NCI-H2196 (cell line): ENCODE measurements at regions not wholly inside any gene's neighbourhood (a gene's known extent, or its start where the extent isn't known, plus 50 kb on each side); places are given as distances from the start of the nearest gene placed in this dataset.

Experiments used
- DNase-seq: peaks from one replicate; lab custom pipeline; 2025; ENCODE audit not compliant: unreplicated experiment; lab: John Stamatoyannopoulos, UW

DNA sequence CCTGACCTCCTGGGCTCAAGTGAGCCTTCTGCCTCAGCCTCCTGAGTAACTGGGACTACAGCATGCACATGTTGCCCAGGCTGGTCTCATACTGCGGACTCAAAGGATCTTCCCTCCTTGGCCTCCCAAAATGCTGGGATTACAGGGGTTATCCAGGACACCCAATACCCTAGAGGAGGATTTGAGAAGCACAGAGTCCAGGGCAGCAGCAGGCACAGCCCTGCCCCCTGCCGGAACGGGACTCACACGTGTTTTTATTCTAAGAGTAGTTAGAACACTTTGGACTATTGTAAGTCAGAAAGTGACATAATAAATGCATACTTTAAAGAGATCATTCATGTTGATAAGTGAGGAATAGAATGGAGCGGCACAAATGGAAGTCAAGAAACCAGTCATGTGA is 80.2 kb downstream of the C6orf118 start:
- no peak for DNase-seq

DNA sequence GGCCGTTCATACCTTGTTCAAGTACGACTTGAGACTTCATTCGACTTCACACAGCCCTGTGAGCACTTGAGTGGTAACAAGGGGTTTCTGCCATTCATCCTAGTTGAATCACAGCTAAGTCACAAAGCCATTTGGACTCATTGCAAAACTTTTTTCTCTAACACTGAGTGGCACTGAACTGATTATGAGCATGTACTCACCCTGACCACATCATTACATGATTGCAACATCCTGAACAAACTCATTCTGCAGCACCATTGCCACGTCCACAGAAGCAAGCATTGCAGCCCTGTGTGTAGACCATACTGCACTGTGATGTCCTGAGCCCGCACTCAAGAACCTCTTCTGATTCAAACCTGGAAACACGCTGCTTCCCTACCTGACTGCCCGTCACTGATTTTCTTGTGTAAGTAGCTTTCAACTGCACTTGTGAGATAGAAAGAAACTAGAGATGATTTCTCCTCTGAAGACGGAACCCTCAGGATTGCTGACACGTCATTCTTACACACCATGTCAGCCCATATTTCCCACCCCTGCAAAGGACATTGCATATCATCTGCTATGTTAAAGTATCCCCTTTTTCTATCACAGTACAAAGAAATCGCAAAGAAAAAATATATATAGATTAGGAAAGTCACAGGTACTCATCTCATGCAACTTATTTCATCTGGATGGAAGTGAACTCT is 81.6 kb downstream of the C6orf118 start:
- DNase-seq = no peak

DNA sequence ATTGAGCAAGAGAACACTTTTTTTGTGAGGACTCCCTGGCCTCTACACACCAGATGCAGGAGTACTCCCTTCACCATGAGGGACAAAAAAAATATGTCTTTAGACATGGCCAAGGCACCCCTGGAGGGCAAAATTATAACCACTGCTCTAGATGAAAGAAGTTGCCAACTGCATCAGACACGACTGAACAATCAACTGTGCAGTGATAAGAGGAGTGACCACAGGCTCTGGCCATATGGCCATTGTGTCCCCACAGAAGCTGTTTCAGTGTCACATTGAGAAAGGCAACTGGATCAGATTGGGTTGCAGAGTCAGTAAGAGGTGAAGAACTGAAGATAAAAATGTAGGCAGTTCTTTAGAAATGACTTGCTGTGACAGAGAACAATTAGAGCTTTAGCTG is 85.7 kb downstream of the C6orf118 start:
- no peak for DNase-seq

DNA sequence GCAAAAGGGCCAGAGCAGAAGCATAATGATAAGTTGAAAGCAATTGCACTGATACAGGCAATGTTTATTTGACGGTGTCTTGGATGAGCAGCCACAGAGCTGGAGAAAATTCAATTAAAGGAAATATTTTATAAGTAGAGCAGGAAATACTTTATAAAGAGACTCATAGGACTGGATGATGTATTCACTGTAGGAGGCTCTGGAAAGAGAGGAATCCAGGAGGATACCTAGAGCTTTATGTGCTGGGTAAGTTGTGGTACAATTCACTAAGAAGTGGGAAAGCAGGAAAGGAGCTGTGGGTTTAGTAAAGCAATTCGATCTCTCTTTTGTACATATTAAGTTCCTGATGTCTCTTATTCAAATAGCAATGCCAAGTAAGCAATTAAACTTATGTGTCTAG is 86.3 kb downstream of the C6orf118 start:
- DNase-seq = no peak

DNA sequence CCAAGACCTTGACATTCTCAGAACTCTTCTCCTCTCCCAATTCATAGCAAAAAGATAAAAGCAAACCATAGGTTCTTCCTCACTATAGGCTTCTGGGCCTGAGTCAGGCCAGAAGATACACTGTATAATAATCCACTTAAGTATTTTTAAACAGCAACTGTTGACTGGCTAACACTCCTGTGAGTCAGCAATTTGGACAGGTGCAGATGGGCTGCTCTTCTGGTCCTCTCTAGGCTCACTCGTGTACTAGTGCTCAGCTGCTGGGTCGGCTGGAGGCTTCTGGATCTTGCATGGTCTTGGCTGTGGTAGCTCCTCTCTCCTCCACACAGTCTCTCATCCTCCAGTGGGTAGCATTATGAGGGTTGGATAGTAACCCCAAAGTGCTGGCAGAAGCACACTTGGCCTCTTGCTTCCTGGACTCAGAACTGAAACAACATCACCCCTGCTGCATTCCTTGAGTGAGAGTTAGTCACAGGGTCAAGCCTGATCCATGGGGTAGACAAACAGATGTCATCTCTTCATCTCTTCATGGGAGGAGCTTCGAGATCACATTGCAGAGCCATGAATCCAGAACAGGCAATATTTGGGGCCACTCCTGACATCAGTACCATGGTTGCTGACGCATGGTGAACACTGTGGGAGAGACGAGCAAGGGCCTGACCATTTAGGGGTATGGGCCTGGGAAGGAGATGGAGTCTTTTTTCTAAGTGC is 86.9 kb downstream of the C6orf118 start:
- no peak for DNase-seq

DNA sequence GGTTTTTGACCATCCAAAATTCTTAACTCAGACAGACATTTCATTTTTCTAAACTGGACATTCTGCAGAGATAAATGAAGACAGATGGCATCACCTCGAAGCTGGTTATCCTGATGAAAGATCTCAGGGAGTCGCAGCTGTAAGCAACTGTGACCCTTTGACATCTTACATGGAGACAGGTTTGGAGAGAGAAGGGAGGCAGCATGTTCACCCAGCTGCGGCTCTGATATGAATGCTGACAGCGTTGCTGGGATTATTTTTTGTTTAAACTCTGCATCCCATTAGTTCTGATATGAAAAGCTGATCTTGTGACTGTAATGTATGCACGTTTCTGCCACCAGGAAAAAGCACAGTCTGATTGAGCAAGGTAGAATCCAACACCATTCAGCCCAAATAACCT is 89.4 kb downstream of the C6orf118 start:
- DNase-seq = no peak

DNA sequence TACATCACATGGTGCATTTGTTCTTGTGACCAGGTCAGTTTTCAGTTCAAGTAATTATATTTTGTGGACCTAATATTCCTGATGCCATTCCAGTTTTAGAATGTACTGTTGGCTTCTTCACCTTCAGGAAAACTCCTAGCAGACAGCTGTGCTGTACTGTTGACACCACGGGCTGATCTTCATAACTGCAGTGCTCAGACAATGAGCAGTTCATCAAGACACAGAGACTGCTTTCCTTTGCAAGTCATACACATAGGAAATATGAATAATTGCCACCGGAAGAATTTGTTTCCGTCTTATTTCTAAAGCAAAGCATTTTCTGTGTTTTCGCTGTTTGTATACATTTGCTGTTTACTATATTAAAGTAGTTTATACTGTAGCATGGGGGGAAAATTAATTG is 89.8 kb downstream of the C6orf118 start:
- DNase-seq = no peak

DNA sequence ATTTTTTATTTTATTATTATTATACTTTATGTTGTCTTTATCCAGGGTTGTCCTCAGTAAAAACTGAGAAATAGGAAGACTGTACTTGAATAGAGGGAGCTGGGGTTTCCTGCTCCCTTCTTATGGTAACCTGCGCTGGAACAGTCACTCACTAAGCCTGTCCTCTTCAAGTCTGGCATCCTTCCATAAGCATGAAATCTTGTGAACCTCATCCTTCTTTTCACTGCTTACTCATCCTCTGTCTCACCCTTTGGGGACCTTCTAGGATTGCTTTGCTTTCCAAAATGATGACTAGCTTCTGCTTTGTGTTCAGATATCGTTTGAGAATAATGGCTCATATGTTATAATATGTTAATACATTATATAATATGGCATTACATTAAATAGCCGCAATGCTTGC is 90.6 kb downstream of the C6orf118 start:
- DNase-seq = no peak

DNA sequence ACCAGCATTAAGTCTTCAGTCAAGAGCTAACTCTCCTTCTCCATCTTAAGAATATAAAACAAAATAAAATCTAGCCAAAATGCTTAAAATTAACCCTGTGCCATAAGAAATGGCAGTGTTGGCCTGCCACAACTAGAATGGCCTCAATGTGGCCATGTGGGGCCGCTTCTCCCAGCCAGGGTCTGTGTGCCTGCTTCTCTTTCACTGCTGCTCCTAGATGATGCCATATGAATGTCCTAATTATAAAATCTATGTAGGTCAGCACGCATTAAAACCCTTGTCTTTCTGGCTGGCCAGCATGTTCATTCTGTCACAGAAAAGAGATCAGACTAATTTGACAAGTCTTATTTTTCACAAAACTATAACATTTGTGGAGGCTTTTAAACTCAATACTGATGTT is 102.6 kb downstream of the C6orf118 start:
- no peak for DNase-seq

DNA sequence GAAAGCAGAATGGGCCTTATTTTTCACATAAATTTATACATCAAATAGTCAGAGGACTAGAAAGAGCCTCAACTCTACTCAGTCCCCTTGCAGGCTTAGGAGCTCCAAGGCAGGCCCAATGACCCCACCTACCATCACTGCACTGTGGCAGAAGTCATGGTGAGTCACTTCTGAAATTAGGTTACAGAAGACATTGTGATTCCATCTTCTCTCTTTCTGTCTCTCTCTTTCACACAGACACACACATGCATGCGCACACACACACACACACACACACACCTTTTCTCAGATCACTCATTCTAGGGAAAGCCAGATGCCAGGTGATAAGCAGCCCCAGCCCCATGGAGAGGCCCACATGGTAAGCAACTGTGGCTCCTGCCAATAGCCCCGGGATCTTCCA is 103.8 kb downstream of the C6orf118 start:
- DNase-seq = no peak

DNA sequence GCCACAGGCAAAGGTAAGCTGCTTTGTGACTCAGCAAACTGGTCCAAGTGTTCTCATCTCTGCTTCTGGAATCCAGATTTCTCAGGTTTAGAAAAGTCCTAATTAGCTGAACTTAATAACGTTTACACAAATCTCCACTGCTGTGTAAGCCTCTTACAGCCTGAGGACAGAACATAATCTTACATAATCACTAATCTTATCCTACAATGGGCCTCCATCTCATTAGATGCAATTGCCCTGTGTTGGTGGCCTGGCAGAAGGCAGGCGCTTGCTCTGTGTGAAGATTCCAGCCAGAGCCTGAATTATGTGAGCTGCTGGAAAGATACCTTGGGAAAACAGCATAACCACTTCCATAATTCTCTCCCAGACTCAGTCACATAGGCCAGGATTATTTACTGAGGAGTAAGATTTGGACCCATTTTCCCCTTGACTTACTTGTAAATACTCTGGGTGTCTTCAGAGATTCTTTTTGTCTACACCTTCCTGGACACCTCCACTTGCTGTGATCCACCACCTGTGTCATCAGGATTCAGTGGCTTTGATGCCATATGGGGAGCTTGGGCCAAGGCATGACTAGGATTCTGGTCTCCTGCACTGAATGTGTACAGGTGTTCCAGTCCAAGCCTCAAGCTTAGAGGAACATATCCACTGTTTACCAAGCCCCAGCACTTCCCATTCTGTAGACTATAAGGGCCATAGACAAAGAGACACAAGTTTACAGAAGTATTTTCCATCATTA is 104.4 kb downstream of the C6orf118 start:
- DNase-seq = no peak

DNA sequence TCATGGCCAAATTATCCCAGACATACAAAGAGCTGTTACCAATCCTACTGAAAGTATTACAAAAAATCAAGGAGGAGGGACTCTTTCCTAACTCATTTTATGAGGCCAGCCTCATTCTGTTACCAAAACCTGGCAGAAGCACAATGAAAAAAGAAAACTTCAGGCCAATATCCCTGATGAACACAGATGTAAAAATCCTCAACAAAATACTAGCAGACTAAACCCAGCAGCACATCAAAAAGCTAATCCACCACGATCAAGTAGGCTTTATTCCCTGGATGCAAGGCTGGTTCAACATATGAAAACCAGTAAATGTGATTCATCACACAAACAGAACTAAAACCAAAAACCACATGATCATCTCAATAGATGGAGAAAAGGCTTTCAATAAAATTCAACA is 109.2 kb downstream of the C6orf118 start:
- DNase-seq = no peak

DNA sequence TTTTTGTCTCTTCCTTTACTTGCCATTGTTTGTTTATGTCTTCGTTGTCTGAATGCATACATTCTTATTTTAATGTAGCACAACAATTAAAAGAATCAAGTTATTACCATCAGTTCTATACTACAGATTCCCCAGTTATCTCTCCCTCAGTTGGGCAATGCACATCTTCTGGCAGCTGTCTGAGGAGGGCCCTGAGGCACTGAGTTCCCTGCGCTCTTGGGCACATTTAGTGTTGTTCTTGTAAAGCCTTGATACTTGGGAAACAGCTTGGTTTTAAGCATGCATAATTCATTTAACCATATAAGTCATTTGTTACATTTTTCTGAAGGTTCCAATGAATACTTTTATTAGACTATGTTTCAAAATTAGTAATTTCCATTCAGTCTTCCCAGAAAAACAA is 117.9 kb downstream of the C6orf118 start:
- DNase-seq = no peak

DNA sequence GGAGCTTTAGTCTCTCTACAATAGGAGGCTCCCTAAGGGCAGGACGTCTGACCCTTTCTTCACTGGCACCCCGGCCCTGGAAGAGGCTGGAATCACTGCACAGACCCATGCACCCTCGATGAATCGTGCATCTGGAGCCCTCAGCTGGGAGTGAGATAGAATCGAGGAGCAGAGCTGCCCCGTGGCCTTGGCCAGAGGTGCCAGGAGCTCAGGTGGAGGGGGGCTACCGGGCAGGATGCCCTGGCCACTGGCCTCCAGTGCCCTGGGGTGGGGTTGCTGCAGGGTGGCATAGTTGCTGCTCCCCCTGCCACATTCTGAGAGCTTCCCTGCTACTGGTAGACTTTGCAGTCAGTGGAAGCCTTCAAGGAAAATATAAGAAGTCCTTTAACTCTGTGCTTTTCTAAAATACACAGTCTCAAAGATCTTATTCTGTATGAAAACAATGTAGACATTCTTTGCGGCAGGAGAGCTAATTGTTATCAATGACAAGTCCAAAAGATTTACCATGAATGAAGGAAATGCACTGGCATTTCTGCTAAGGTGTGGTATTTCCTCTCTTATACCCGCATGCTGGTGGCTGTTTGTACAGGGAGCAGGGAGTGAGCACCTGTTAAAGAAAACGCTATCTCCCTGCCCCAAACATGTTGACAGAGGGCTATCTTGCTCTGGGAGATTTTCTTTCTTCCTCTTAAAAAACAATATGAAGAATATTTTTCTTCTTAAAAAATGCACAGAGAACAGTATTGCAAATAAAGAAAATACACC is 122.8 kb downstream of the C6orf118 start:
- no peak for DNase-seq

DNA sequence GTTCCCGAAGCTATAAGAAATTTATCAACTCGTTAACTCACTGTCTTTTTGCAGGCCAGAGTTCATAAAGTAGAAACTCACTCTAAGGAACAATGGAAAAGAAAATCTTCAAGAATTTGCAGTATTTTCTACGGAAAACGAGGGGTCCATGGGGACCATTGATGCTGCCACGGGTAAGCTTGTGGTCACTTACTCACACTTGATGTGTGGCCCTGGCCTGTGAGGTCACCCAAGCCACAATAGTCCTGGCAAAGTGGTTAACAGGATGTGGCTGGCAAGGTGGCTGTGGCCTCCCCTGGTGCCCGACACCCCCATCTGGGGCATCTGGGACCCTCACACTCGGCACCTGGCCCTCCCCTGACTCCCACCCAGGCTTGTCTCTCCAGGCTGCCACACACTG is 123.4 kb downstream of the C6orf118 start:
- DNase-seq = no peak

DNA sequence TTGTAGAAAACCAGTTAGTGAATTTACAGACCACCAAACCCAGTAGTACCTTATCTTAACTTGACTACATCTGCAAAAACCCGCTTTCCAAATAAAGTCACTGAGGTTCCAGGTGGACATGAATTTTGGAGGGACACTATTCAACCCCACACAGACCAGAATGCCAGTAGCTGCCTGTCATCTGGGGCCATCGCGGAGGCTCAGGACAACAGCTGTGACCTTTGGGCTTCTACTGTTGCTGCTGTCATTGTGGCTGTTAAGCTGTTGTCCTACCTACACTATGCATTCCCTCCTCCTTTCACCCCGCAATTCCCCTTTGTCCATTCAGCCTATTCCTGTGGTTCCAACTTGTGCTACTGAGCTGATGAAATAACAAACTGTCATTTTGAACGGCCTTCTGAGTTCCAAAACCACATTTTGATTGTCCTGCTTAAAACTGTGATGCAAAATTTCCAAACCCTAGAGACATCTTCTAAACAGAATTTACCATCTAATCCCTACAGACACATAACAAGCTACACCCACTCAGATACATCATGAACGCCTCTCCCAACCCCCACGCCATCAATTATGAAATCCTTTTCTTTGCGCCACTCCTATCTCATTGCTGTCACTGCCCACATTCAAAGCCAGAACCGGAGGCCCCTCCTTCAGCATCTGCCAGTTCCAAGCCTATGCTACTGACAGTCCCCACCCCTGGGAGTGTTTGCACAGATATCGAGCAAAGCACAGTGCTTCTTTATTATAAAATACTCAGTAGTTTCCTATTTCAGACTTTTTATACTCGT is 125.0 kb downstream of the C6orf118 start:
- no peak for DNase-seq

DNA sequence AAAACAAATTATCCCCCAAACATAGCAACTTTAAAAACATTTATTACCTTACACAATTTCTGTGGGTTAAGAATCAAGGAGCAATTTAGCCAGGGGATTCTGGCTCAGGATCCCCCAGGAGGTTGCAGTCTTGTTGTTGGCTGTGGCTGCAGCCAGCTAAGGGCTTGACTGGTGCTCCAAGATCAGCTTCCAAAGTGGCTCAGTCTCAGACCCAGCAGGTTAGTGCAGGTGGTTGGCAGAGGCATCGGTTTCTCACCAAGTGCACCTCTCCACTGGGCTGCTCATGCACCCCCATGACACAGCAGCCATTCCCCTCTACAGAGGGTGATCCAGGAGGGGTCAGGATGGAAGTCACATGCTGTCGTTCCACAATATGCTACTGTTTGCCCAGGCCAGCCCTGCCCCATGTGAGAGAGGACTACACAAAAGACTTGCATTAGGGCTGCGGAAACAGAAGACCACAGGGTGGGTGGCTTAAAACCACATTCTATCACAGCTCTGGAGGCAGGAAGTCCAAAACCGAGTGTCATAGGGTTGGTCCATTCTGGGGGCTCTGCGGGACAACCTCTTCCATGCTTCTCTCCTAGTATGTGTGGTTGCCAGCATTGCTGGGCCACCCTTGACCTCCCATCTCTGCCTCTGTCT is 125.8 kb downstream of the C6orf118 start:
- no peak for DNase-seq

DNA sequence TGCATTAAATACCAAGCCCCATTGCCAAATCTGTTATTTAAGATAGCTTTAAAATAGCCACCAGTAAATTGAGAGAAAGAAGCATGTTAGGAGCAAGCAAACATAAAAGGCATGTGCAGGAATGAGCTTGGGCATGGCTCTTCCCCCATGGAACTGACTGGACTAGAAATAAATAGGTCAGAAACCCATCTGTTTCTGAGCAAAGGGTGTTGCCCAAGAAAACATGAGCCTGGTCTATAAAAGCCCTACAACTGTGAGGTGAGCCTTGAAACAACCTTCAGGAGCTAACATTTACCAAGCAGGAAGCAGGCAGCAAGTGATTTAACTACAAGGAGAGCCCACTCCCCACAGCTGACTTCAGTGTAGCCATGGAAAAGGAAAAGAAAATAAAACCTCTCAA is 126.3 kb downstream of the C6orf118 start:
- no peak for DNase-seq

DNA sequence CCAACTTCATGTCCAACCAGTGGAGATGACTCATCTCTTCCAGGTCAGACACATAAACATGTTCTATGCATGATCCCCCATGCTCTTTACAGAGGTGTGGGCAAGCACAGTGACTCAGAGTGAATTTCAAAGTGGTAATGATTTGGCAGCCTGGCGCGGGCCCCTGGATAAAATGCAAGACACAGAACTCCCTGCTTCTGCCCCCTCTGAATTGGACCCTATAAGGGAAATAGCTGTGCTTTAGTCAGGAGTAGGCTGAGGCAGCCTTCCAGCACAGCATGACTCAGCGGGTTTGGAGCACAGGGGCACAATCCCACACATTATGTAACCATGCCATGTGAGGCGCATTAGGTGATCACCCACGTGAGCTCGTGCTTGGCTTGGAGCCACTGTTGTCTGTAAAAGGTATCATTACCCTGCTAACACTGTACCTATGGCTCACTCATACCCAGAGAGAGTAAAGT is 127.4 kb downstream of the C6orf118 start:
- no peak for DNase-seq

DNA sequence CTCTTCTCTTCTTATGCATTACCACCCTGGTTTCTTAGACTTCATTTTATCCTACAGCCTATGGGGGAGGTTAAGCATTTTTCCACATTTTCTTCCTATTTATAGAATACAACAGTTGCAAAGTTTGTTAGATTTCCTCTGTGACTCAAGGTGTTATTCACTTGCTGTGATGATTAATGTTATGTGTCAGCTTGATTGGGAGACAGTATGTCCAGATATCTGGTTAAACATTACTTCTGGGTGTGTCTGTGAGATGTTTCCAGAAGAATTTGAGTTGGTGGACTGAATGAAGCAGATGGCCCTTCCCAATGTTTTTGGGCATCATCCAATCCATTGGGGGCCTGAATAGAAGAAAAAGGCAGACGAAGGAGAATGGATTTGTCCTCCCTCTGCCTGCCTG is 131.3 kb downstream of the C6orf118 start:
- no peak for DNase-seq
